Nucleus accumbens (tissue), 56 donors: ENCODE measurements at regions not wholly inside any gene's neighbourhood (a gene's known extent, or its start where the extent isn't known, plus 50 kb on each side); places are given as distances from the start of the nearest gene placed in this dataset.
"Not testable (repeated sequence)": the region's sequence is repeated elsewhere in the genome, so short reads cannot be mapped to it uniquely, and the experiment has no call there.

Experiments
- DNase-seq, 56 donors: peaks; one replicate each; lab custom pipeline; 2025; lab: John Stamatoyannopoulos, UW

- no peak for DNase-seq
These were observed 73.9 kb upstream of the UXS1 start for GRCh38 chr2:106267997-106268396.

DNA sequence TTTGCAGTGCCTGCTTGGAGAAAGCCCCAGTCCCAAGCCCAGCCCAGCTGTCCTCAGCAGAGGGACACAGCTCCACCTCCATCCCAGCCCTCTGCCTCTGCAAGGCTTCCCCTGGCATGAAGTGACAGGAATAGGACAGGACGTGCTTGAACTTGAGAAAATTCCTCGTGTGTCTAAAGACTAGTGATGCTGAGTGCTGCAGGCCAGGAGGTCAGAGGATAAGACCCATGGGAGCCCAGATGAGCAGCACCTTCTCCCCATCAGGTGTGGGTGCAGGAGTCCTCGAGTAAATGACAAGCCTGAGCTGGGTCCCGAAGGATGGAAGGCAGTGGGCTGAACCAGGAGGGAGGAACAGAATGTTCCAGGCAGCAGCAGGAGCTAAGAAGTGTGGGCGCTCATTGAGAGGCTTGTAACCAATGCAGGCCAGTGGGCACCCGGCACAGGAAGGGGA lies 67.8 kb upstream of the UXS1 start:
- DNase-seq = no peak

- DNase-seq = not testable (repeated sequence)
These were observed 64.8 kb upstream of the UXS1 start for GRCh38 chr2:106258859-106259258.

DNA sequence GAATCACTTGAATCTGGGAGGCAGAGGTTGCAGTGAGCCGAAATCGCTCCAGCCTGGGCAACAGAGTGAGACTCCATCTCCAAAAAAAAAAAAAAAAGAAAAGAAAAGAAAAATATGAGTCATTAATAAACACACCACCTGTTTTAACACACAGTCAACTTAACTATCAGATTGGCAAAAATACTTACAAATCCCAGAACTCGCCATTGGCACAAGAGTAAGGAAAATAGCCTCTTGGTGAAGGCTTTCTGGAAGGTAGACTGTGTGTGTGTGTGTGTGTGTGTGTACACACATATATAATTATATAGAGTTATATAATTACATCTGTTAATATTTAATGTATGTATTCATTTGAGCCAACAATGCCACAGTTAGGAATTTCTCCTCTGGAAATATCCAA lies 63.7 kb upstream of the UXS1 start:
- DNase-seq = no peak

GRCh38 chr2:106257135-106257534 lies 63.0 kb upstream of the UXS1 start:
- no peak for DNase-seq

GRCh38 chr2:106249157-106249828 lies 55.2 kb upstream of the UXS1 start:
- DNase-seq = not testable (repeated sequence)

DNA sequence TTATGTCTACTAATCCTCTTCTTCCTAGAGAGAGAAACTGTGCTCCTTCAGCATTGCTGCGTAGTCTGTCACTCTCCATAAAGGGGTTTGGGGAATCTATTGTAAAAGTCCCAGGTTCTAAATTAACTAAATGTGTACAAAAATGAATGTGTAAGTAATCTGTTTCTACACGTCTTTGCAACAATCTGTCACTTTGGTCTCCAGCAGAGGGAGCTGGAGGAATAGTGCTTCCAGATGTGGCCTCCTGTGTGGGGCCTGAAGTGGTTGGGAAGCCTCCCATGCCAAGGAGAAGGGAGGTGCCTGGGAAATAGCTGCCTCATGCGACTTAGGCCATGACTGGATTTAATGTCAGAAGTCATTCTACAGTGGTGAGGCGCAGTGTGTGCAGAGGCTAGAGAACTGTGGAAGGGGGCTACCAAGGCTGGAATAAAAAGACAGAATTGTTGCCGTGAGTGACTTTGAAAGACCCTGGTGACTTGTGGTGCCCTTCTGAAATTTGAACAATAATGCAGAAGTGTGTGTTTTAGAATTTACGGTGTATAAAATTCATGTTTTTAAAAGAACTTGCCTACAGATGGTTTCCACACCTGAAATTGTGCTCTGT lies 54.5 kb upstream of the UXS1 start:
- not testable (repeated sequence) for DNase-seq
